Posterior cingulate gyrus (tissue), 11 donors: ENCODE measurements at regions not wholly inside any gene's neighbourhood (a gene's known extent, or its start where the extent isn't known, plus 50 kb on each side); places are given as distances from the start of the nearest gene placed in this dataset.

Source experiments
- DNase-seq, 10 donors: peaks; one replicate each; pipeline versions ENCODE4 v3.0.0 to v3.0.0-alpha.2; 2020 to 2021; ENCODE audit warnings: mixed read lengths in 3 of 10
- intact Hi-C: fragments of 100-400 bp; cut with DNase I; formaldehyde crosslinking; loops from one replicate; pipeline ENCODE4 v1.15.1; 2023

GRCh38 chr3:117880638-117881037, 1154.0 kb downstream of the IGSF11 start:
- no peak for DNase-seq
- intact Hi-C loops = no loop called here

GRCh38 chr3:117881210-117881609, 1153.4 kb downstream of the IGSF11 start:
- no peak for DNase-seq
- intact Hi-C loops = no loop called here

DNA sequence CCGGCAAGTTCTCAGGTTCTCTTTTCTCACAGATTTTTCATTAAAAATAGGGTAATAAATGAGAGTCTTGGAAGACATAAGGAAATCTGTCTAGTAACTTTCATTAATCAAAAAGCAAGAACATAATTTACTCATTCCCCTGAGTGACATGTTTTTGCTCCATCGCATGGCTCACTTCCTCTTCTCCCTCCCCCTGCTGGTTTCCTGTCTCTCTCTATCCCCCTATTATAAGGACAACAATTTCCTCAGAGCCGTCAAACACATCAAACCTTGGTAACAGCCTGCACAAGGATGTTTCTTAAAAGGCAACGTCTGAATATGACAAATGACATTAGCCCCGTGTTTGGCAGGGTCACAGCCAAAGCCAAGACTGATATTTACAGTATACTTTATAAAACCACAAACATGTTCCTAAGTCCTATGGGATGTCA, 1149.6 kb downstream of the IGSF11 start:
- intact Hi-C loops = no loop called here
- DNase-seq = no peak

DNA sequence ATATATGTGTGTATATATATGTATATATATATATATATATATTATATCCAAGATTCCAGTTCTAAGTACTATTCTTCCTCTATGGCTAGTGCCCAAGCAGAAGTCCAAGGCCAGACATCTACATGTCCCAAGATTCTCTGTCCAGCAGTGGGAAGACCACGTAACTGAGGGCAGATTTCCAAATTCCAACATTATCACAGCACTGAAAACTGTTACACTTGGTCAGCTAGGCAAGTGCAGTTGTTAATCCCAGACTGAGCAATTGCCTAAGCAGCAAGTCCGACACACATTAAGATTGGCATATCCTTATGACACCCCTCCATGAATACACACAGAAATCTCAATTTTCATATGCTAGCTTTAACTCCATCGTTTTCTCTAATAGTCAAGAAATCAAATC, 1148.5 kb downstream of the IGSF11 start:
- no peak for DNase-seq
- intact Hi-C loops = no loop called here

DNA sequence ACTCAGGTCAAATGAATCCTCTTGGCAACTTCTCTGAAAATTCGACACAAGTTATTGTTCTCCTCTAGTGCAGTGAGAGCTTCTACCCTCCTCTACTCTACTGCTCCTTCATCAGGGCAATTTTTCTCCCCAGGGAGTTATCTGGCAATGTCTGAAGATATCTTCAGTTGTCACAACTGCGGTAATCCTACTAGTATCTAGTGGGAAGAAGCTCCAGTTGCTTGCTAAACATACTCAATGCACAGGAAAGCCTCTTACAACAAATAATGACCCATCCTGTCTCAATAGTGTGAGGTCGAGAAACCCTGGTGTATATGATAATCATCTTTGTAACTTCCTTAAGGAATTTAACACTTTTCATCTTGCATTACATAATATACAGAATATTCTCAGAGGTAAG, 1147.6 kb downstream of the IGSF11 start:
- intact Hi-C loops = no loop called here
- DNase-seq = no peak

DNA sequence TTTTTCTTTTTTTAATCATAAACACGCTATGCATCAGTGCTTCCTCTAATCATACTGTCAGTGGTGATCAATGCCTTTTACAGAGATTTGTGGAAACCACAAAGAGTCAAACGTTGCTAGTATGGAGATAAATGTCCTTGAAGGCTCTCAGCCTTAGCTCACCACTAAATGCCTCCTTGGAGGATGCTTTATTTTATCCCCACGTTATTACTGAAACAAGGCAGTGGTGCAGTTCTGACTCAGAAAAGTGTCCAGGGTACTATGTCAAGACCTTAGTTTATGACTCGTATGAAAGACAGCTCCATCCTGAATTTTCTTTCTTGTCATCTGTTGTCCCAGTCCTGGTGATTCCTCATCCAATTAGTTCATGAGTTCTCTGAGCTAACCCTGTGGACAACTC, 1146.7 kb downstream of the IGSF11 start:
- no peak for DNase-seq
- intact Hi-C loops = no loop called here

- intact Hi-C loops = no loop called here
- DNase-seq = no peak
Observed at GRCh38 chr3:117892431-117892841, 1142.2 kb downstream of the IGSF11 start.

- intact Hi-C loops = no loop called here
- DNase-seq = no peak
Observed at GRCh38 chr3:117893001-117893400, 1141.6 kb downstream of the IGSF11 start.

DNA sequence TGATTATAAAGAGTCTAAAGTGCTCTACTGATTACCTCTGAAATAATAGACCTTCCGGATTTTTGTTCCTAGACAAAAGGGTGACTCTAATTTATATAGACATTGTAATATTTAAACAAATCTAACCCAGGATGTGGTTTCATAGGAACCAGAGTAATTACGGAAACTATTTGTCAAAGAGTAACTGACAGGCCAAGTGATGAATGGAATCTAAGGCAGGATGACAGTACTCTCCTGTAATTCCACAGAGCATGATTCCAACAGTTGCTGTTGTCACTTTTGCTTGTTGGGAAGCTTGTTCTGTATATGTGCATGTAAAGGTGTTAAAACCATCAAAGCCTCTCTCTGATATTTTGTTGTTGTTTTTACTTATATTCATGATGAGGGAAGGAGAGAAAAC, 1141.0 kb downstream of the IGSF11 start:
- intact Hi-C loops = no loop called here
- no peak for DNase-seq

GRCh38 chr3:117898722-117899522, 1135.7 kb downstream of the IGSF11 start:
- intact Hi-C loops = no loop called here
- no peak for DNase-seq

DNA sequence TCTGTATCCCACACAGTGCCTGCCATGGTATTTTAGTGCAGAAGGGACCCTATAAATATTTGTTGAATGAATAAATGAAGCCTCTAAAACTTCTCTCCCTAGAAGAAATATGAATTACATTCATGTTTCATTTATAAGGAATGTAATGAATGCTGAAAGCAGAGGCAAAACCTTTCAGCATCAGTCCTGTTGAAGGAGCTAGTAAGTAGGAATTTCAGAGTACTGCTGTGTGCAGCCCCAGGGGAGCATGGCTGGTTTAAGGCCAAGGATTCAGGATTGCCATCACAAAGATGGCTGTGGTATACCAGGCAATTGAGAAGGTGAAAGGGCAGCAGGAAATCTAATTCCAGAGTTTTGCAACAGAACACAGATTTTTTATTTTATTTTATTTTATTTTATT, 1131.4 kb downstream of the IGSF11 start:
- no peak for DNase-seq
- intact Hi-C loops = no loop called here

- no peak for DNase-seq
- intact Hi-C loops = no loop called here
Observed at GRCh38 chr3:117910820-117911521, 1123.7 kb downstream of the IGSF11 start.

GRCh38 chr3:117912352-117912751, 1122.3 kb downstream of the IGSF11 start:
- intact Hi-C loops = no loop called here
- DNase-seq = no peak

- intact Hi-C loops = no loop called here
- peak in 1 of 10 donors; percentile 47 for DNase-seq
Observed at GRCh38 chr3:117914540-117915100, 1120.0 kb downstream of the IGSF11 start.

DNA sequence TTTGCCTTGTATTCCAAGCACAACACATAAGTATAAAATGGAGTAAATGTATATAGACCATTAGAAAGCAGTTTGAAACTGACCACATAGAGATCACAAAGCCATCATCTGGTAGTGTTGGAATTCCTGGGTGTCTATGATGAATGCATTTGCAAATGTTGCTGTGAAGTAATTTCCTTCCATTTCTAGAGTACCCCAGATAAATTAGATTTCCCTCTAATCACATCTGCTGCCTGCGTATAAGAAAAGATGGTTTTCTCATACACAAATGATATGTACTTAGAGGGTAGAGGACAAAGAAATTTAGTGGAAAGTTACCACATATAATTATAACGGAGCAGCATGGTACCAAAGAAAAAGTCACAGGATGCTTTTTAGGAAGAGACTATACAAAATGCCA, 1117.8 kb downstream of the IGSF11 start:
- intact Hi-C loops = no loop called here
- no peak for DNase-seq

GRCh38 chr3:117919621-117920020, 1115.0 kb downstream of the IGSF11 start:
- DNase-seq = no peak
- intact Hi-C loops = no loop called here

GRCh38 chr3:117920253-117920898, 1114.3 kb downstream of the IGSF11 start:
- intact Hi-C loops = no loop called here
- no peak for DNase-seq

GRCh38 chr3:117921411-117921810, 1113.2 kb downstream of the IGSF11 start:
- DNase-seq = peak in 1 of 10 donors; percentile 57
- intact Hi-C loops = no loop called here

DNA sequence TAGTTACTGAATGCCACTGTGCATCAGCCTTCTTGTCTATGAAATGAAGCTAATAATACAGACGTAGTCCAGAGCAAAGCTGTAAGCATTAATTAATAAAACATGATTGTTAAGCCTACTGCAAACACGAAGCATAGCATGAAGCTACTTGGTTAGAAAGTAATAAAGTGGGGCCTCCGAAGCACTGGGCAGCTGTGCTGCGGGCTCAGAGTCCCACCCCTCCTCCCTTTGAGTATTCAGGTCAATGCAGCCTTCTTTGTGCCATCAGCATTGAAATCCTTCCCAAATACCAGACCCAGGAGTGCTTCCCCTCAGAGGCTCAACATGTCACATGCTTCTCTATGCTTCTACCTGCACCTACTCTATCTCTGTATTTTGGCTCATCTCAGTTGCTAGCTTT, 1112.6 kb downstream of the IGSF11 start:
- DNase-seq = peak in 1 of 10 donors; percentile 58
- intact Hi-C loops = no loop called here

- intact Hi-C loops = no loop called here
- DNase-seq = no peak
Observed at GRCh38 chr3:117926819-117927218, 1107.8 kb downstream of the IGSF11 start.

GRCh38 chr3:117927825-117928224, 1106.8 kb downstream of the IGSF11 start:
- no peak for DNase-seq
- intact Hi-C loops = no loop called here
